Glutamatergic neuron (in vitro differentiated cells): ENCODE measurements at regions not wholly inside any gene's neighbourhood (a gene's known extent, or its start where the extent isn't known, plus 50 kb on each side); places are given as distances from the start of the nearest gene placed in this dataset.

ENCODE experiments used
- DNase-seq: peaks from one replicate; pipeline ENCODE4 v3.0.0; 2022
- H3K27ac Mint-ChIP-seq: one replicate; pipeline ENCODE4 v1.8.0; 2020; ENCODE audit warnings: mild to moderate bottlenecking, mixed read lengths, inconsistent platforms; ENCODE audit not compliant: unreplicated experiment
- H3K27me3 Mint-ChIP-seq: one replicate; pipeline ENCODE4 v1.8.0; 2020; ENCODE audit warnings: mild to moderate bottlenecking, moderate library complexity, mixed read lengths, inconsistent platforms; ENCODE audit not compliant: unreplicated experiment
- H3K36me3 Mint-ChIP-seq: one replicate; pipeline ENCODE4 v1.8.0; 2020; ENCODE audit warnings: mild to moderate bottlenecking, mixed read lengths, inconsistent platforms; ENCODE audit not compliant: unreplicated experiment
- H3K4me1 Mint-ChIP-seq: one replicate; pipeline ENCODE4 v1.8.0; 2020; ENCODE audit warnings: mild to moderate bottlenecking, low read depth, mixed read lengths, inconsistent platforms; ENCODE audit not compliant: unreplicated experiment
- H3K4me3 Mint-ChIP-seq: one replicate; pipeline ENCODE4 v1.8.0; 2020; ENCODE audit warnings: mild to moderate bottlenecking, mixed read lengths, inconsistent platforms; ENCODE audit not compliant: unreplicated experiment
- H3K9me3 Mint-ChIP-seq: one replicate; pipeline ENCODE4 v1.8.0; 2020; ENCODE audit warnings: mild to moderate bottlenecking, moderate library complexity, mixed read lengths, inconsistent platforms; ENCODE audit not compliant: unreplicated experiment
- CTCF ChIP-seq: fragments of 200-600 bp; sonication (generic); IDR thresholded peaks from one replicate; pipeline ENCODE4 v1.5.0; 2021; ENCODE audit not compliant: partially characterized antibody, unreplicated experiment

GRCh38 chr14:100638211-100638855, 51.1 kb upstream of the BEGAIN start:
- Mint-ChIP-seq H3K4me1 (peaks cover 4% of the 10 kb centered on the region), H3K36me3 (no peaks in the 10 kb centered on the region), H3K4me3 (no peak overlapping the region), H3K27ac (no peak overlapping the region), H3K9me3 (peaks cover 7% of the 10 kb centered on the region), H3K27me3 (peaks cover 4% of the 10 kb centered on the region)
- TF ChIP-seq CTCF = no peak
- DNase-seq = no peak

GRCh38 chr14:100639280-100639679, 52.1 kb upstream of the BEGAIN start:
- H3K4me3 Mint-ChIP-seq = no peak overlapping the region
- peaks cover 5% of the 10 kb centered on the region for H3K4me1 Mint-ChIP-seq
- DNase-seq = no peak
- no peak for TF ChIP-seq CTCF
- no peaks in the 10 kb centered on the region for H3K36me3 Mint-ChIP-seq
- peaks cover 9% of the 10 kb centered on the region for H3K9me3 Mint-ChIP-seq
- peaks cover 4% of the 10 kb centered on the region for H3K27me3 Mint-ChIP-seq
- no peak overlapping the region for H3K27ac Mint-ChIP-seq

DNA sequence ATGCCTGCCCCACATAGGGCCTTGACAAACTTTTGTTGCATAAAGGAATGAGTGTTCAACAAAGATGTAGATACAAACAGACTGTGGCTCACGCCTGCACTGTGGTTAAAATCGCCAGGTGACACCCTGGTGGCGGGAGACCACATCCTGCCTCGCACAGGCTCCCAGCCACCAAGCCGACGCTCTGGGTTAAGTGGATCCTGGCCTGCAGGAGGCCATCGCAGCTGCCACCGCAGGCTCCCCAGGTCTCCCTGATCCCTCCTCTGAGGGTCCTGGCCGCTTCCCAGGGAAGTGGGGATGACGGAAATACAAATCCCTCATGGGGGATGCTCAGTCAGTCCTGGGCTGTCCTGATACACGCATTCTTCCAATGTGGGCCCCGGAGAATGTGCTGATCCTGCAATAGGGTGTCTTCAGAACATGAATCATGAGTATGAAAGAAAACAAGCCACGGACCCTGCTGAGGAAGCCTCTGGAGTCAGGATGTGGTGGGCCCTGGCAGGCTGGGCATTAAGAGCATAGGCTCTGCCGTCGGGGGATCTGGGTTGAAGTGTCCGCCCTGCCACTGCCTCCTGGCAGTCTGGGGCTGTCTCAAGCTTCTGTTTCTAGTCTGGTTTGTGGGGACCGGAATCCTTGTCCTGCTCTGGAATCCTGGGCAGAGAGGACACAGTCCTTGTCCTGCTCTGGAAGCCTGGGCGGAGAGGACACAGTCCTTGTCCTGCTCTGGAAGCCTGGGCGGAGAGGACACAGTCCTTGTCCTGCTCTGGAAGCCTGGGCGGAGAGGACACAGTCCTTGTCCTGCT, 53.5 kb upstream of the BEGAIN start:
- Mint-ChIP-seq H3K36me3 (no peaks in the 10 kb centered on the region), H3K27ac (no peak overlapping the region), H3K27me3 (peaks cover 2% of the 10 kb centered on the region), H3K9me3 (peaks cover 11% of the 10 kb centered on the region), H3K4me1 (peaks cover 12% of the 10 kb centered on the region), H3K4me3 (no peak overlapping the region)
- no peak for TF ChIP-seq CTCF
- DNase-seq = no peak

DNA sequence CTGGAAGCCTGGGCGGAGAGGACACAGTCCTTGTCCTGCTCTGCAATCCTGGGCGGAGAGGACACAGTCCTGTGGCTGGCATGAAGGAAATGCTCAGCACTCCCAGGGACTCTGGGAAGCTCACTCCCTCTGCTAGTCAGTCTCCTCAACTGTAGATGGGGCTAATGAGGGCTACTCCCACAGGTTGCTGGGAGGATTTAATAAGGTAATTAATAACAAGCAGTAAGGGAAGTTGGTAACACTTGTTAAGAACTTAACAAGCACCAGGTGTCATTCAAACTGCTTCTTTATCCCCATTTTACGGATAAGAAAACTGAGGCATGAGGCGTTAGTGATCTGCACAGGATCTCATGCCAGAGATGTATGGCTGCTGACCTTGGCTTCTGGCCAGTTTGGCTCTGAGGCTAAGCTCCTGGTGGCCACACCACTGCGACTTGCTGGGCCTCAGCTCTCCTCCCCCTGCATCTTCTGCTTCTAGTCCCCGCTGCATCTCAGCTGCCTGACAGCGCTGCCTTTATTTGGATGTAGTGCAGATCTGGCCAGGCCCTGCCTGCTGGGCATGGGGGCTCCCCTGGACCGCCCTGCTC, 54.1 kb upstream of the BEGAIN start:
- no peak overlapping the region for H3K4me3 Mint-ChIP-seq
- peaks cover 11% of the 10 kb centered on the region for H3K9me3 Mint-ChIP-seq
- no peaks in the 10 kb centered on the region for H3K36me3 Mint-ChIP-seq
- no peak for DNase-seq
- H3K4me1 Mint-ChIP-seq = peaks cover 12% of the 10 kb centered on the region
- H3K27me3 Mint-ChIP-seq = peaks cover 2% of the 10 kb centered on the region
- no peak for TF ChIP-seq CTCF
- H3K27ac Mint-ChIP-seq = no peak overlapping the region

DNA sequence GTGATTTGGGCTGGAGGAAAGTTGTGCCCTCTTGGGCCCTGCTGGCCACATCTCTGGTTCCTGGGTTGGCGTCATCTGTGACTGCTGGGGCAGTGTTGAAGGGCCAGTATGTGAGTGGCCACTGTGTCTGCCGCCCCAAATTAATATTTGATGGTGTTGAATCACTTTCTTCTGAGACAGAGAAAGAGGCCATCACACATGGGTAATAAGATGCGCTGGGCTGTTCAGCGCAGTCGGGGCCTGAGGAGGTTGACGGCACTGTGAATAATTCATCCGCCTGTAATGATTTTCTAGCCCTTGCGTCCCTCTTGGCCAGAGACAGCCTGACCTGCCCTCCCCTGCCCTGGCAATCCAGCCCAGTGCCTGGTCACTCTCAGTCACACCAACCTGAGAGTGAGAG, 56.2 kb upstream of the BEGAIN start:
- H3K27me3 Mint-ChIP-seq = no peaks in the 10 kb centered on the region
- no peak for DNase-seq
- H3K4me3 Mint-ChIP-seq = no peak overlapping the region
- no peak overlapping the region for H3K27ac Mint-ChIP-seq
- H3K36me3 Mint-ChIP-seq = no peaks in the 10 kb centered on the region
- TF ChIP-seq CTCF = no peak
- peaks cover 7% of the 10 kb centered on the region for H3K9me3 Mint-ChIP-seq
- H3K4me1 Mint-ChIP-seq = peaks cover 12% of the 10 kb centered on the region
